Kasumi-1 (cell line): ENCODE measurements at regions not wholly inside any gene's neighbourhood (a gene's known extent, or its start where the extent isn't known, plus 50 kb on each side); places are given as distances from the start of the nearest gene placed in this dataset.

Source experiments
- DNase-seq, 2 experiments: peaks; one replicate each; lab custom pipeline; 2025; lab: John Stamatoyannopoulos, UW

GRCh38 chr13:32910530-32910929 is 105.7 kb upstream of the KL start:
- DNase-seq, result no peak

DNA sequence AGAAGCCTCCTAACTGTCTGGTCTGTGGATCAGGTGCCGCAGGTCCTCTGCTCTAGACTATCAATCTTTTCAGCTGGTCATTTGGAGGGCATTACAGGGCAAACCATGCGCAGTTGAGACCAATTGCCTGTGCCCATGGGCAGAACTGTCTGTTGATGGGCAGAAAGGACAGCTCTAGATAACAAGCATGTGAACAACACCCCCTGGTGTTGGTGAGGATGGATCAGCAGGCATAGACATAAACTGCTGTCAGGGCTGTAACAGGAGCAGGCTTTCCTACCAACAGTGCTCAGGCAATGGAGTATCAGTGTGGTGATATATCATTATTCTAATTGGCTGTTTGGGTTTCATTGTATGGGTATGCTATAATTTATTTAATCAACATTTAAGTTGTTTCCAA is 104.7 kb upstream of the KL start:
- peak; percentile 29 to 42 for DNase-seq

DNA sequence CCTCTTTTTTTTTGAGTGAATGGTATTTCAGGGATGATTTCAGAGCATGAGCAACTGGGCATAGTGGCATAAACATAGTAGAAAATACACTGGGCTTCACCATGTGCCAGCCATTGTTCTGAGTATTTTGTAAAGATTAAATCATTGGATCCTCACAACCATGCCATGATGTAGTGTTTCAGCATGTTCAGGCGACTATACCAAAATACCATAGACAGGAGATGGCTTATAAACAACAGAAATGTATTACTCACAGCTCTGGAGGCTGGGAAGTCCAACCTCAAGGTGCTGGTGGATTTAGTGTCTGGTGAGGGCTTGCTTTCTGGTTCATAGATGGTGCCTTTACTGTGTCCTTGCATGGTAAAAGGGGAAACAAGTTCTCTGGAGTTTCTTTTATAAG is 101.5 kb upstream of the KL start:
- DNase-seq, result no peak

DNA sequence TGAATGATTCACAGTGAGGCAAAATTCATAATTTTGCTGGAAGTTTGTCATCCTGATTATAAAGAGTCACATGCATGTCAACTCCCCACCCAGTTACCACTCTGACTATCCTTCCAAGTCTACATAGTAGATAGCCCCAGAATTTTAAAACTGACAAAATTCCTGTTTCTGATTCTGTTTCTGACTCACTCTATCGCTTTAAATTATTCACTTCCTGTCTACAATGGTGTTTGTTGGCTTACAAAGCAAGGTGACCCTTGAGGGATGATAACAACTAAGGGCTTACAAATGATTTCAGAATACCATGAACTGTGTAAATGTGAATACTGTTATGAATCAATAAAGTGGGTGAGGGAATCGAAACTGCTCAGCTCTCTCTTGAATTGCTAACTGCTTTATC is 98.7 kb upstream of the KL start:
- no peak for DNase-seq

GRCh38 chr13:32923725-32924124 is 92.5 kb upstream of the KL start:
- no peak for DNase-seq

GRCh38 chr13:32924886-32925285 is 91.3 kb upstream of the KL start:
- DNase-seq, result no peak

DNA sequence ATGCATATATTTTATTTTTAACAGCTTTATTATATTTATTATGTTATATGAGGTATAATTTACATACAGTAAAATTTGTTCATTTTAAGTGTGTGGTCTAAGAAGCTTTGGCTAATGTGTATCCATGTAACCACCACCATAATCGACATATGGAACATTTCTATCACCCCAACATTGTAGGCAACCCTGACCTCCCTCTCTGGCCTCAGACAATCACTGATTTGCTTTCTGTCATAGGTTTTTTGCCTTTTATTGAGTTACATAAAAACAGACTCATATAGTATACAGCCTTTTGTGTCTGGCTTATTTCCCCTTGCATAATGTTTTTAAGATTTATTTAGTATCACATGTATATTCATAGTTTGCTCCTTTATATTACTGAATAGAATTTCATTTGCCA is 90.7 kb upstream of the KL start:
- DNase-seq, result no peak

DNA sequence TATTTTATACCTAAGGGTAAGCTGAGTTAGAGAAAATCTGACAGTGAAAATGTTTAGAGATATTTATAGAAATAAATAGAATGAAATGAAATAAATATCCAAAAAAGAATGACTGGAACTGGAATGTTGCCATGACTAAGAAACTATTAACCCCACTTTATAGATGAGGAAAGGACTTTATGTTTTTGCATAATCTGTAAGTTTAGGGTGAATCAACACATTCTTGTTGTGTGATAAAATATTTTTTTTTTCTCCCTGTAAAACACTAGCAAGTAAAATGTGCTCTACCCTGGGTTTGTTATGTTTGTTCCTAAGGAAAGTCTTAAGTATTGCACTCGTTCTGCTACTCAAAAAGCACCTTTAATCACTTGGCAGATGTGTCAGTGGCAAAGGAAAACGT is 83.8 kb upstream of the KL start:
- DNase-seq, result no peak

GRCh38 chr13:32936716-32937115 is 79.5 kb upstream of the KL start:
- DNase-seq, result no peak

GRCh38 chr13:32938314-32938713 is 77.9 kb upstream of the KL start:
- no peak for DNase-seq

DNA sequence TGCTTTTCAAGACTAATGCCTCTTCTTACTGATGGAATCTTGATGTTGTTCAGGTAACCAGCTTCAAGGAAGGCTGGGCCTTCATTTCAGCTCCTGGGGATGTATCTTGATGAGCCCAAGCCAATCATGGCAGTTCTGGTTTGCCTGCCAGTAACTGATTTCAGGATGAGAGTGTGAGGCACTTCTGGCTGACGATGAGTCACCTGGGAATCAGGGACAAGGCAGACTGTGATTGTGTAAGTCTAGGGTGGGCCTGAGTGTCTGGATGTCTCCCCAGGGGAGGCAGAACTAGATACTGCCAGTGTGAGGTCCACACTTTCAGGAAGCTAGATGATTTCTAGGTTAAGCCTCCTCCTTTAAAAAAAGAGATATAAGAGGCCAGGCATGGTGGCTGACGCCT is 77.3 kb upstream of the KL start:
- no peak for DNase-seq

- DNase-seq, result peak; percentile 59 to 68
Measured at GRCh38 chr13:32940601-32941000, 75.6 kb upstream of the KL start.

- DNase-seq, result peak; percentile 42 to 63
Measured at GRCh38 chr13:32941368-32941767, 74.9 kb upstream of the KL start.

DNA sequence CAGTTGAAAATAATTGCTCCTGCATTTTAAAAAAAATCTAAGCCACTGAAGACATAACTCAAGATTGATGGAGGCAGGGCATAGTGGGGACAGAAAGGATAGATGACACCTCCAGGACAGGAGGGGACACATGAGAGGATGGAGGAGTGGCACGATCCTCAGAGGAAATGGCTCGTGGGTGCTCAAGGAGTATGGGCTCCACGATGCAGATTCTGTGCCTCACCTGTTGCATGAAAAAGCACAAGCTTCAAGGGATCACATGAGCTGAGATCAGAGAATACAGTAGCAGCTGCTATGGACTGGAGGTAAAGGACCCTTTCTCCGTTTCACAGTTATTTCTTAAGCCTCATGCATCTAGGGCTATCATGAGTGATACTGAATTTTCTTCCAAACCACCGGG is 69.7 kb upstream of the KL start:
- no peak for DNase-seq

DNA sequence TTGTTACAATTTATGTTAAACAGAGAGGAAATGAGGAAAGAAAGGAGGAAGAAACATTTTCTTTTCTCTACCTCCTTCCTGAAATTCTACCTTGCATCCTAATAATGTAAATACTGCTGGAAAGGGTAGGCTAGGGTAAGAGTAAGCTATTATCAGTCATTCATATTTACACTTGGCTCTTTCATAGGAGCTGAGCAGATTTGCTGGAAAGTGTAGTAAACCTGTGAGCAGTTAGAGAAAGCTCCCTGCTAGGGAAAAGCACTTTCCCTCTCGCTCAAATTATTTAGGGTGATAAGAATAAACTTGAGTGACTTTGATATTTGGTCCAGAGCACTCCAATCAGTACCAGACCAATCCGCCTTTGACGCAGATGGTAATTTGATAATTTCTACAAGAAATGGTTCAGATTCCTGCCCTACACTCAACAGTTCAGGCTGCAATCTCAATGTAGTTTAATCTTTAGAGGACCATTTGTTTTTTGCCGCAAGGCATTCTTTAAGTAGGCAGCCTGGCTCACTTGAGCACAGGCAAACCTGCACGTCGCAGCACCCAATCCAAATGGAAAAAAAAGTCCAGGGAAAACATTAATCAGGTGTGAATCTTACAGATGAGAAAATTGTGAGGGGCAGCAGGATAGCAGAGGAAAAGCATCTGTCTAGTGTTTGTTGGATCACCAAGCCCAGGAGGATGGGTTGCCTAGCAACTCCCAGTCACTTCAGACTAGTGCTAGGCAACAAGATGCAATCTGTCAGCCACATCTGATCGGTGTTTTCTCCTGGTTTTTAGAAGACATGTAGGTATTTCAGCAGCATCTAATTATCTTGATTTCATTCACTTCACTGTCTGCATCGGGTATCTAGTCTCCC is 68.6 kb upstream of the KL start:
- no peak for DNase-seq

DNA sequence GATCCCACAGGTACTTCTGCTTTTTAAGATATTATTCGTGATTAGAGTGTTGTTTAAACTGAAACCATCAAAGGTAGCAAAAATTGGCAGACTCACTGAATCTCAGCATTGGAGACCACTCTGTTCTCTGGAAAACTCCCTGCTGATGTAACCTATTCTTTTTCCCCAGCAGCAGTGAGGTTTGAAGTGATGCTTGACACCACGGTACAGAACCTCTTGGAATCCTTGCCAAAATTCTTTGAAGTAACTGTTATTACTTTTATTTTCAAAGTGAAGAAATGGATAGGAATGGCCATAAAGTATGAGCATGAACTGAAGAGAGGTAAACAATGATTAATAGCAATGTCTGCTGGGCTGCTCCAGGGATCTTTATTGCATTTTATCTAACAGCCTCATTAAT is 66.4 kb upstream of the KL start:
- no peak for DNase-seq

GRCh38 chr13:32951580-32951979 is 64.6 kb upstream of the KL start:
- no peak for DNase-seq

GRCh38 chr13:32955881-32956594 is 60.2 kb upstream of the KL start:
- no peak for DNase-seq

GRCh38 chr13:32956595-32956933 is 59.7 kb upstream of the KL start:
- no peak for DNase-seq

DNA sequence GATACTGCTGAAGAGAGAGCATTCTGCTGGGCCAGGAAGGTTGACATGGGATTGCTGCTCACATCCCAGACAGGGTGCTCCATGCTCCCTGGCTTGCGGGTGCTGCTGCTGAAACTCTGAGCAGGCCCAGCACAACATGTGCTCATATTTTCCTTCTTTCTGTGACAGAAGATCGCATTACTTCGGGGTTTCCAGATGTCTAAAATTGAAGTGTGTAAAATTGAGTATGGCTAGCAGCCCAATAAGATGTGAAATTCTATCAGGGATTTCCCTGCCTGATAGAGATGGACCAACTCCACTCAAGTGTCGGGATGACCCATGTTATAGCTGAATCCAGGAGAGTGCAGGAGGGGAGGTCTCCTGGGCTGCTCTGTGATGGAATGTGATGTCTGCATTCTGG is 55.6 kb upstream of the KL start:
- no peak for DNase-seq

GRCh38 chr13:32961724-32962123 is 54.5 kb upstream of the KL start:
- no peak for DNase-seq

GRCh38 chr13:32962342-32962741 is 53.9 kb upstream of the KL start:
- DNase-seq, result no peak

- no peak for DNase-seq
Measured at GRCh38 chr13:32964987-32965386, 51.2 kb upstream of the KL start.
